HT1080 (cell line): ENCODE measurements at regions not wholly inside any gene's neighbourhood (a gene's known extent, or its start where the extent isn't known, plus 50 kb on each side); places are given as distances from the start of the nearest gene placed in this dataset.
"Not testable (repeated sequence)": the region's sequence is repeated elsewhere in the genome, so short reads cannot be mapped to it uniquely, and the experiment has no call there.

Experiments
- DNase-seq: peaks from one replicate; pipeline ENCODE4 v3.0.0-alpha.2; 2015; ENCODE audit warnings: low read depth

- no peak for DNase-seq
Observed at GRCh38 chr1:47491341-47491753, 53.5 kb downstream of the FOXD2 start.

GRCh38 chr1:47495176-47495713 lies 57.4 kb downstream of the FOXD2 start:
- DNase-seq: no peak

DNA sequence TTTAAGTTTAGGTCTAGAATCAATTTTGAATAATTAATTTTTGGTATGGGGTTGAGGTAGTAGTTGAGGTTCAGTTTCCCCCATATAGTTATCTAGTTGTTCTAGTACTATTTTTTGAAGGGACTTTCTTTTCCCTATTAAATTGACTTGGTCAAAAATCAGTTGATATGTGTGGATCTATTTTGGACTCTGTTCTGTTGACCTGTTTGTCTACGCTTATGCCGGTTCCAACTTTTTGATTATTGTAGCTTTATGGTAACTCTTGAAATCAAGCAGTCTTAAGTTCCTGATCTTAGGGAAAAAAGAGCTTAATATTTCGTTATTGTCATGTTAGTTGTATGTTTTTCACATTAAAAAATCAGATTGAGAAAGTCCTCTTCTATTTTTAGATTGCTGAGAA lies 60.7 kb downstream of the FOXD2 start:
- DNase-seq: no peak

GRCh38 chr1:47501069-47501468 lies 63.2 kb downstream of the FOXD2 start:
- no peak for DNase-seq

GRCh38 chr1:47502746-47503370 lies 65.0 kb downstream of the FOXD2 start:
- DNase-seq: no peak

DNA sequence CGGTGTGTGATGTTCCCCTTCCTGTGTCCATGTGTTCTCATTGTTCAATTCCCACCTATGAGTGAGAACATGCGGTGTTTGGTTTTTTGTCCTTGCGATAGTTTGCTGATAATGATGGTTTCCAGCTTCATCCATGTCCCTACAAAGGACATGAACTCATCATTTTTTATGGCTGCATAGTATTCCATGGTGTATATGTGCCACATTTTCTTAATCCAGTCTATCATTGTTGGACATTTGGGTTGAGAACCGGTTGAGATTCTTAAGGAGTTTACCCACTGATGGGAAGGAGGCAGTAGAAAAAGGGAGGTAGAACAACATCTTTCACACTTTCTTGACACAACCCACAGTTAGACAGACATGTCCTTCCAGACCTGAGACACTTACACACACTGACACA lies 67.0 kb downstream of the FOXD2 start:
- not testable (repeated sequence) for DNase-seq

DNA sequence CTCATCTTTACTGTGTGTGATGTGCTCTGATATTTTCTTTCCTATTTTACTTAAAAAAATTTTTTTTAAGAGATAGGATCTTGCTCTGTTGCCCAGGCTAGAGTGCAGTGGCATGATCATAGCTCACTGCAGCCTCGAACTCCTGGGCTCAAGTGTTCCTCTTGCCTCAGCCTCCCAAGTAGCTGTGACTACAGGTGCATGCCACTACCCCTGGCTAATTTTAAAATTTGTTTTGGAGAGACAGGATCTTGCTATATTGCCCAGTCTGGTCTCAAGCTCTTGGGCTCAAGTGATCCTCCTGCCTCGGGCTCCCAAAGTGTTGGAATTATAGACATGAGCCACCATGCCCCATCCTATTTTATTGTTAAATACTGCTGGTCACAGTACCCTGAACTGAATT lies 67.4 kb downstream of the FOXD2 start:
- no peak for DNase-seq

- no peak for DNase-seq
Observed at GRCh38 chr1:47506053-47506452, 68.2 kb downstream of the FOXD2 start.

DNA sequence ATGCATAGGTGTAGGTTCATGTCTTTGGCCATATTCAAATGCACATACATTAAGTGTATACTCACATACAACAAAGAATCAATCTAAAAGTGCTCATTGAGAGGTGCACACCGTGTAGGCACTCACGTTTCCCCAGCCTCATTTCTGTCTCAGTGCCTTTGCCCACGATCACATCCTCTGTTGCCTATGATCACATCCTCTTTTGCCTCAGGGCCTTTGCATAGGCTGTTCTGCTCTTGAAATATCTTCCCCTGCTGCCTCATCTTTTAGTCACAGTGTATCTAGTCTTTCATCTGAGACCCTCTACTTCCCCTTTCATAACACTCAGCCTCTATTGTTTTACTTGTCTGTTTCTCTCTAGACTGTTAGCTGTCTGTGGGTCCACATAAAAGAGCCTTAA lies 69.3 kb downstream of the FOXD2 start:
- DNase-seq: no peak

- no peak for DNase-seq
Observed at GRCh38 chr1:47507881-47508701, 70.2 kb downstream of the FOXD2 start.

DNA sequence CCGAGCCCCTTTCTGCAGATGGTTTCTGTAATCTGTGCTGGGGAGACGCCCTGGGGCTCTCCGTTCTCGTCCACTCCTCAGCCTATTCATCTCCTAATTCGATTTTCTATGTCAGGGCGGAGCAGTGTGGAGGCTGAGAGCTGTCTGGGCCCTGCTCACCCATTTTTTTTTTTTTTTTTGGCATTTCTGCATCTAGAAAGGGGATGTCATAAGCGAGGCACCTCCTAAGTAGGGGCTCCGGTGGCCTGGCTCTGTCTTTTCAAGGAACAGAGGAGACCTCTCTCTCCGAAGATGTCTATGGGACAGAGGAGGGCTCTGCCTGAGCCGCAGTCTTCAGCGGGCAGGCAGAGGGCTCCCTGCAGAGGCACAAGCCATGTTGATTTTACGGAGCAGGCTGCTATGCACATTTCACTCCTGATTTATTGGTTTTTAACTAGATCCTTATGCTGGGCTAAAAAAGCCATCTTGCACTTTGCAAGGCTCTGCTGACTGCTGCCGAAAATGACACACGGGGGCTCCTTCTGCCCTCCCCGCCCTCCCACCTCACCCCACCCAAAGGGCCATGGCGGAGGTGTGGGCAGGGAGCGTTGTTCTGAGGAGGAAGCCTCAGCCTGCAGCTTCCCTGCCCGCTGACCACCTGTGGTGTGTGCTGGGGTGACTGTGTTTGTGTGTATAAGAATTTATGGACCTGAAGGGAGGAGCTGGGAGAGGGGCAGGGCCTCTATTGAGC lies 71.0 kb downstream of the FOXD2 start:
- DNase-seq: no peak

- no peak for DNase-seq
Observed at GRCh38 chr1:47510282-47510811, 72.5 kb downstream of the FOXD2 start.

DNA sequence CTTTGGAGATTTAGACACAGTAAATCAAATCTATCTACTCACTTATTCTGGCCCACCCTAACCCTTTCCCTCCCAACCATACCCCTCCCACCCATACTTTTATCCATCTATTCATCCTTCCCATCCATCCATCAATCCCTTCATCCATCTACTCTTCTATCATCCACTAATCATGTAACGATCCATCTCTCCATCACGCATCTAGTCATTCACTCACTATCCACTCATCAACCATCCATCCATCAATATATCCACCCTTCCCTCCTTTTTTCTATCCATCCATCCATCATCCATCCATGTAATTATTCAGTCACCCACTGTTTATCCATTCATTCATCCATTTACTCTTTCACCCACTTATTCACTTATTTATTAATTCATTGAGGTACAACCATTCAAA lies 74.0 kb downstream of the FOXD2 start:
- no peak for DNase-seq

GRCh38 chr1:47513393-47513792 lies 75.5 kb downstream of the FOXD2 start:
- no peak for DNase-seq

DNA sequence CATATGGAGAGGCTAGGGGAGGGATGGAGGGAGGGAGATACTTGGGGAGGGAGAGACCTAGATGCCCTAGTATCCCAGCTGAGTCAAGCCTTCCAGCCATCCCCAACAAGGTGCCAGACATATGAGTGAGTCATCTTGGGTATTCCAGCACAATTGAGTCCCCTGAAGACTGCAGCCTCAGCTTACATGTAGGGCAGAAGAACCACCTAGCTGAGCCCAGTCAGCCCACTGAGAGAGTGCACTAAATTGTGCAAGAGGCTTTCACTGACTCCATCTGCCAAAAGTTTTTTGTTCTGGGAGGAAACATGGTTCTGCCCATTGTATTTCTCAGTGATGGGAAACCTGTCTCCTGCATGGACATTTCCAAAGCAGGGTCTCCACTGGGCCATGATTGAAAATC lies 76.4 kb downstream of the FOXD2 start:
- no peak for DNase-seq

DNA sequence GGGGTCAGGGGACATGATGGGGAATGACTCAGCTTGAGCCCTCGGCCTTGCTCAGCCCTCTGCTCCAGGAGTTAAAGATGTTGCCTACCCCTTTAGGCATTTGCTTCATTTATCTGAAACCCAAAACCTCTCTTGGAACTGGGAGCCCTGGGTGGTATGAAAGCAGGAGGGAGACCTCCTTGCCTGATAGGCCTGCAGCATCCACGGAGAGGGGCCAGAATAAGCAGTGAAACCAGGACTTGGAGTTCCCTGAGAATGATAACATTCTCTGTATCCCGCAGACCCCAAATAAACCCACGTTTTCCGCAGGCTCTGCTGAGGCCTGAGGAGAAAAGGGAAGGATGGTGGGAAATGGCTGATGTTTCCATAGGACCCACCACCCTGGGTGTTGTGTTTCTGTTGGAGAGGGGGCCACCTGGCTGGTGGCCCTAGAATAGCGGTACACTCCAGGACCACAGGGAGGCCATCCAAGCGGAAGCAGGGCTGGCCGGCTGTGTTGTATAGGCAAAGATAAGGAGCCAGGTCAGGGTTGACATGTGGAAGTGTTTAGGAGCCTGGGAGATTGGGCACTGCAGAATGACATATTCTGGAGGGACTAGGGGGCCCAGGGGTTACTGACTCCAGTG lies 77.4 kb downstream of the FOXD2 start:
- DNase-seq: no peak

- no peak for DNase-seq
Observed at GRCh38 chr1:47517946-47518345, 80.1 kb downstream of the FOXD2 start.

GRCh38 chr1:47519491-47519890 lies 81.6 kb downstream of the FOXD2 start:
- DNase-seq: no peak

- no peak for DNase-seq
Observed at GRCh38 chr1:47519971-47520370, 82.1 kb downstream of the FOXD2 start.

DNA sequence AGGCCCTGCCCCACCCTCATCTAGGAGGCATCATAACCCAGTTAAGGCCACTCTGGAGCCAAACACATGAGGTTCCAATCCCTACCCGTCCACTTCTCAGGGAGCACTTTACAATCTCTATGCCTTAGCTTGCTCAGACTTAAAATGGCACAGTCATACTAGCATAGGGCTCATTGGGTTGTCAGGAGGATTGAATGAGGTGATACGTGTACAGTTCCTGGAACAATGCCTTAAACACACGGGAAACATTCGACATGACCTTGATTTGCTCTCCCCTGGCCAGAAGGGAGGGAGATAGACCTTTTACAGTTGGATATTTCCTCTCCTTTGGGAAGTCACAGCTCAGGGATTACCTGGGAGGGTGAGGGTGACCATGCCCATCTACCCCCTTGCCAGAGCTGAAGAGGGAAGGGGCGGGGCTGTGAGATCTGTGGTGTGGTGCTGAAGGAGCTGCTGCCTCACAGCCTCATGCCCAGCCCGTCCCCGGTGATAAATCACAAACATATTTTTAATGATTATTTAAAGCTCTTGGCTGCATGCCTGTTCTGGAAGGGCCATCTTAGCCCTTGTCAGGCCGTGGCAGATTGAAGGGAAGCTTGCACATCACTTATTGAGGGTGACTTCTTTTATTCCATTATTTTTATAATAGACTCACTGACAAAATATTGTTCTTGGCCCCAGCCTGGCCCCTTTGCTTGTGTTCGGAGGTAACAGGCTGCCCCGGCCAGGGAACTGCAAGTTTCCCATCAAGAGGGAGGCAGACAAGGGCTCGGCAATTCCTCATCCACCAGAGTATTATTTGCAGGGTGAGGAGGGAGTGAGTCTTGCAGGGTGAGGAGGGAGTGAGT lies 83.4 kb downstream of the FOXD2 start:
- DNase-seq: no peak
